ENCODE measurements at regions not wholly inside any gene's neighbourhood (a gene's known extent, or its start where the extent isn't known, plus 50 kb on each side); places are given as distances from the start of the nearest gene placed in this dataset.

GRCh38 chr12:108004319-108004718, 124.8 kb upstream of the WSCD2 start:
- TF ChIP-seq POLR2A (IDR thresholded peaks at IDR 0.05) (no peak), CTCF (IDR thresholded peaks at IDR 0.05) (no peak)

Data from upper lobe of left lung (tissue), 4 donors.